ENCODE measurements at regions not wholly inside any gene's neighbourhood (a gene's known extent, or its start where the extent isn't known, plus 50 kb on each side); places are given as distances from the start of the nearest gene placed in this dataset.

DNA sequence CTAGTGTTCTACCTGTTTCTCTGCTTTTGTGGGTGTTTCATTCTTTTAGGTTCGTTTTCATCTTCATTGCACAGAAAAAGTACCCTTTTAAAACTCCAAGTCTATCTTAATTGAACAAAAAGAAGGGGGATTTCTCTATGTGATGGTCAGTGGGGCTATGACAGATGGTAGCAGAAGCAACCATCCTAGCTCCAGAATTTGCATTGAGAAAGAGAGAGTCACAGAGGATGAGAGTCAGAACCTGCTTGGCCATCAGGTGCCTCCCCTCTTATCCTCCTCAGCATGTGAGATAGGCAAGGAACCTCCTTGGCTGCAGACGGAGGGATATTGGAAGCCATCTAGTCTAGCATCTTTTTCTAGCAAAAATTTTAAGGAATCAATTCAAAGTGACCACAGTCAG is 398.0 kb upstream of the DCC start:
- ChIA-PET POLR2A (no interaction called here), CTCF (ENCODE audit: low intra/inter-chr PET ratio, low total read pairs) (no interaction called here)
- DNase-seq (ENCODE audit: low spot score) (no peak), FAIRE-seq (no peak), ATAC-seq (no peak)
- no peaks in the 10 kb centered on the region for H4K20me1 ChIP-seq (ENCODE audit: insufficient read depth, low read length)
- no peaks in the 10 kb centered on the region for H3K79me2 ChIP-seq (ENCODE audit: insufficient read depth, low read length)
- no peaks in the 10 kb centered on the region for H3K36me3 ChIP-seq (replicated peaks in 1 of 2; ENCODE audit: control insufficient read depth in 1 of 2, insufficient read depth in 2 of 2, low read length in 2 of 2)
- H3K27ac ChIP-seq (ENCODE audit: extremely low read length, insufficient read depth, low read length): no peak overlapping the region
- no peak overlapping the region for H2AFZ ChIP-seq (ENCODE audit: low read length)
- in situ Hi-C loops (cut with HindIII; ENCODE audit: extremely low pct_ligation_motif_present, low pct_unique_long_range_greater_than_20kb) (no loop called here), intact Hi-C loops (cut with micrococcal nuclease; ENCODE audit: unreplicated experiment) (no loop called here)
- no peaks in the 10 kb centered on the region for H3K27me3 ChIP-seq (ENCODE audit: control insufficient read depth in 1 of 2, insufficient read depth in 2 of 2, low read length in 2 of 2)
- BruUV-seq (replicated peaks): no TSS peak
- 0% methylated on average over 2 of the region's 2 CpGs for WGBS (ENCODE audit: low lambda C conversion rate)
- no peak overlapping the region for H3K4me3 ChIP-seq (replicated peaks in 1 of 3; ENCODE audit: insufficient read depth in 1 of 3, low read depth in 2 of 3, low read length in 3 of 3)
- no peak overlapping the region for H3K9ac ChIP-seq (ENCODE audit: insufficient read depth, low read depth, low read length)
- no peaks in the 10 kb centered on the region for H3K4me1 ChIP-seq (ENCODE audit: insufficient read depth, low read length)
- no peak overlapping the region for H3K4me2 ChIP-seq (ENCODE audit: low read depth, low read length)
- H3K9me3 ChIP-seq (ENCODE audit: low read length): peaks cover 60% of the 10 kb centered on the region
- TF ChIP-seq ZNF788 (CRISPR knock-in tag; IDR thresholded peaks at IDR 0.05; ENCODE audit: borderline replicate concordance) (no peak), NRL (CRISPR knock-in tag; IDR thresholded peaks at IDR 0.05; ENCODE audit: borderline replicate concordance) (no peak), POGZ (CRISPR knock-in tag; IDR thresholded peaks at IDR 0.05) (no peak), HNRNPK (IDR thresholded peaks at IDR 0.05; ENCODE audit: low read depth, low read length, poor library complexity, severe bottlenecking) (no peak), AHR (CRISPR knock-in tag; IDR thresholded peaks at IDR 0.05) (no peak), GABPA (IDR thresholded peaks at IDR 0.05; ENCODE audit: low read depth, low read length) (no peak), GABPA (CRISPR knock-in tag; IDR thresholded peaks at IDR 0.05; ENCODE audit: low read depth) (no peak), ZNF253 (CRISPR knock-in tag; IDR thresholded peaks at IDR 0.05; ENCODE audit: borderline replicate concordance) (no peak), ZSCAN22 (CRISPR knock-in tag; IDR thresholded peaks at IDR 0.05) (no peak), ZNF746 (CRISPR knock-in tag; IDR thresholded peaks at IDR 0.05) (no peak), DMAP1 (CRISPR knock-in tag; IDR thresholded peaks at IDR 0.05) (no peak), DR1 (CRISPR knock-in tag; IDR thresholded peaks at IDR 0.05) (no peak)
- TF ChIP-seq, protein P1, sequence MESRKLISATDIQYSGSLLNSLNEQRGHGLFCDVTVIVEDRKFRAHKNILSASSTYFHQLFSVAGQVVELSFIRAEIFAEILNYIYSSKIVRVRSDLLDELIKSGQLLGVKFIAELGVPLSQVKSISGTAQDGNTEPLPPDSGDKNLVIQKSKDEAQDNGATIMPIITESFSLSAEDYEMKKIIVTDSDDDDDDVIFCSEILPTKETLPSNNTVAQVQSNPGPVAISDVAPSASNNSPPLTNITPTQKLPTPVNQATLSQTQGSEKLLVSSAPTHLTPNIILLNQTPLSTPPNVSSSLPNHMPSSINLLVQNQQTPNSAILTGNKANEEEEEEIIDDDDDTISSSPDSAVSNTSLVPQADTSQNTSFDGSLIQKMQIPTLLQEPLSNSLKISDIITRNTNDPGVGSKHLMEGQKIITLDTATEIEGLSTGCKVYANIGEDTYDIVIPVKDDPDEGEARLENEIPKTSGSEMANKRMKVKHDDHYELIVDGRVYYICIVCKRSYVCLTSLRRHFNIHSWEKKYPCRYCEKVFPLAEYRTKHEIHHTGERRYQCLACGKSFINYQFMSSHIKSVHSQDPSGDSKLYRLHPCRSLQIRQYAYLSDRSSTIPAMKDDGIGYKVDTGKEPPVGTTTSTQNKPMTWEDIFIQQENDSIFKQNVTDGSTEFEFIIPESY (CRISPR knock-in tag; IDR thresholded peaks at IDR 0.05): no peak
- TF ChIP-seq, protein P2, sequence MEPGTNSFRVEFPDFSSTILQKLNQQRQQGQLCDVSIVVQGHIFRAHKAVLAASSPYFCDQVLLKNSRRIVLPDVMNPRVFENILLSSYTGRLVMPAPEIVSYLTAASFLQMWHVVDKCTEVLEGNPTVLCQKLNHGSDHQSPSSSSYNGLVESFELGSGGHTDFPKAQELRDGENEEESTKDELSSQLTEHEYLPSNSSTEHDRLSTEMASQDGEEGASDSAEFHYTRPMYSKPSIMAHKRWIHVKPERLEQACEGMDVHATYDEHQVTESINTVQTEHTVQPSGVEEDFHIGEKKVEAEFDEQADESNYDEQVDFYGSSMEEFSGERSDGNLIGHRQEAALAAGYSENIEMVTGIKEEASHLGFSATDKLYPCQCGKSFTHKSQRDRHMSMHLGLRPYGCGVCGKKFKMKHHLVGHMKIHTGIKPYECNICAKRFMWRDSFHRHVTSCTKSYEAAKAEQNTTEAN (CRISPR knock-in tag; conservative IDR thresholded peaks at IDR 0.05): no peak
- TF ChIP-seq, protein P3, sequence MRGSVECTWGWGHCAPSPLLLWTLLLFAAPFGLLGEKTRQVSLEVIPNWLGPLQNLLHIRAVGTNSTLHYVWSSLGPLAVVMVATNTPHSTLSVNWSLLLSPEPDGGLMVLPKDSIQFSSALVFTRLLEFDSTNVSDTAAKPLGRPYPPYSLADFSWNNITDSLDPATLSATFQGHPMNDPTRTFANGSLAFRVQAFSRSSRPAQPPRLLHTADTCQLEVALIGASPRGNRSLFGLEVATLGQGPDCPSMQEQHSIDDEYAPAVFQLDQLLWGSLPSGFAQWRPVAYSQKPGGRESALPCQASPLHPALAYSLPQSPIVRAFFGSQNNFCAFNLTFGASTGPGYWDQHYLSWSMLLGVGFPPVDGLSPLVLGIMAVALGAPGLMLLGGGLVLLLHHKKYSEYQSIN (CRISPR knock-in tag; IDR thresholded peaks at IDR 0.05; ENCODE audit: borderline replicate concordance): no peak
- TF ChIP-seq, protein P4, sequence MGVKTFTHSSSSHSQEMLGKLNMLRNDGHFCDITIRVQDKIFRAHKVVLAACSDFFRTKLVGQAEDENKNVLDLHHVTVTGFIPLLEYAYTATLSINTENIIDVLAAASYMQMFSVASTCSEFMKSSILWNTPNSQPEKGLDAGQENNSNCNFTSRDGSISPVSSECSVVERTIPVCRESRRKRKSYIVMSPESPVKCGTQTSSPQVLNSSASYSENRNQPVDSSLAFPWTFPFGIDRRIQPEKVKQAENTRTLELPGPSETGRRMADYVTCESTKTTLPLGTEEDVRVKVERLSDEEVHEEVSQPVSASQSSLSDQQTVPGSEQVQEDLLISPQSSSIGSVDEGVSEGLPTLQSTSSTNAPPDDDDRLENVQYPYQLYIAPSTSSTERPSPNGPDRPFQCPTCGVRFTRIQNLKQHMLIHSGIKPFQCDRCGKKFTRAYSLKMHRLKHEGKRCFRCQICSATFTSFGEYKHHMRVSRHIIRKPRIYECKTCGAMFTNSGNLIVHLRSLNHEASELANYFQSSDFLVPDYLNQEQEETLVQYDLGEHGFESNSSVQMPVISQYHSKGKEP (CRISPR knock-in tag; IDR thresholded peaks at IDR 0.05): no peak
- TF ChIP-seq, protein P5, sequence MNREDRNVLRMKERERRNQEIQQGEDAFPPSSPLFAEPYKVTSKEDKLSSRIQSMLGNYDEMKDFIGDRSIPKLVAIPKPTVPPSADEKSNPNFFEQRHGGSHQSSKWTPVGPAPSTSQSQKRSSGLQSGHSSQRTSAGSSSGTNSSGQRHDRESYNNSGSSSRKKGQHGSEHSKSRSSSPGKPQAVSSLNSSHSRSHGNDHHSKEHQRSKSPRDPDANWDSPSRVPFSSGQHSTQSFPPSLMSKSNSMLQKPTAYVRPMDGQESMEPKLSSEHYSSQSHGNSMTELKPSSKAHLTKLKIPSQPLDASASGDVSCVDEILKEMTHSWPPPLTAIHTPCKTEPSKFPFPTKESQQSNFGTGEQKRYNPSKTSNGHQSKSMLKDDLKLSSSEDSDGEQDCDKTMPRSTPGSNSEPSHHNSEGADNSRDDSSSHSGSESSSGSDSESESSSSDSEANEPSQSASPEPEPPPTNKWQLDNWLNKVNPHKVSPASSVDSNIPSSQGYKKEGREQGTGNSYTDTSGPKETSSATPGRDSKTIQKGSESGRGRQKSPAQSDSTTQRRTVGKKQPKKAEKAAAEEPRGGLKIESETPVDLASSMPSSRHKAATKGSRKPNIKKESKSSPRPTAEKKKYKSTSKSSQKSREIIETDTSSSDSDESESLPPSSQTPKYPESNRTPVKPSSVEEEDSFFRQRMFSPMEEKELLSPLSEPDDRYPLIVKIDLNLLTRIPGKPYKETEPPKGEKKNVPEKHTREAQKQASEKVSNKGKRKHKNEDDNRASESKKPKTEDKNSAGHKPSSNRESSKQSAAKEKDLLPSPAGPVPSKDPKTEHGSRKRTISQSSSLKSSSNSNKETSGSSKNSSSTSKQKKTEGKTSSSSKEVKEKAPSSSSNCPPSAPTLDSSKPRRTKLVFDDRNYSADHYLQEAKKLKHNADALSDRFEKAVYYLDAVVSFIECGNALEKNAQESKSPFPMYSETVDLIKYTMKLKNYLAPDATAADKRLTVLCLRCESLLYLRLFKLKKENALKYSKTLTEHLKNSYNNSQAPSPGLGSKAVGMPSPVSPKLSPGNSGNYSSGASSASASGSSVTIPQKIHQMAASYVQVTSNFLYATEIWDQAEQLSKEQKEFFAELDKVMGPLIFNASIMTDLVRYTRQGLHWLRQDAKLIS (CRISPR knock-in tag; IDR thresholded peaks at IDR 0.05): no peak

All from HepG2 (cell line).